ENCODE measurements at regions not wholly inside any gene's neighbourhood (a gene's known extent, or its start where the extent isn't known, plus 50 kb on each side); places are given as distances from the start of the nearest gene placed in this dataset.
"Not testable (repeated sequence)": the region's sequence is repeated elsewhere in the genome, so short reads cannot be mapped to it uniquely, and the experiment has no call there.

DNA sequence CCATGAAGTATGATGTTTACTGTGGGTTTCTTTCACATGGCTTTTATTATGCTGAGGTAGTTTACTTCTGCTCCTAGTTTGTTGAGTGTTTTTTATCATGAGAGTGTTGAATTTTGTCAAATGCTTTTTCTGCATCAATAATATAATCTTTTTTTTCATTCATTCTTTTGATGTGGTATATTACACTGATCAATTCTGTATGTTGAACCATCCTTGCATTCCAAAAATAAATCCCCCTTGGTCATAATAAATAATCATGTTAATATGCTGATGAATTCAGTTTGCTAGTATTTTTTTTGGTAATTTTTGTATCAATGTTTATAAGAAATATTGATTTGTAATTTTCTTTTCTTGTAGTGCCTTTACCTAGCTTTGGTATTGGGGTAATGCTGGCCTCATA is 97.9 kb upstream of the ZNF648 start:
- no peak for DNase-seq (ENCODE audit: low spot score)

GRCh38 chr1:182157187-182157586 is 95.7 kb upstream of the ZNF648 start:
- no peak for DNase-seq (ENCODE audit: low spot score)

- DNase-seq (ENCODE audit: low spot score), result not testable (repeated sequence)
Measured at GRCh38 chr1:182154425-182154824, 92.9 kb upstream of the ZNF648 start.

GRCh38 chr1:182149411-182149965 is 88.0 kb upstream of the ZNF648 start:
- peak; percentile 60 for DNase-seq (ENCODE audit: low spot score)

- no peak for DNase-seq (ENCODE audit: low spot score)
Measured at GRCh38 chr1:182147951-182148350, 86.4 kb upstream of the ZNF648 start.

DNA sequence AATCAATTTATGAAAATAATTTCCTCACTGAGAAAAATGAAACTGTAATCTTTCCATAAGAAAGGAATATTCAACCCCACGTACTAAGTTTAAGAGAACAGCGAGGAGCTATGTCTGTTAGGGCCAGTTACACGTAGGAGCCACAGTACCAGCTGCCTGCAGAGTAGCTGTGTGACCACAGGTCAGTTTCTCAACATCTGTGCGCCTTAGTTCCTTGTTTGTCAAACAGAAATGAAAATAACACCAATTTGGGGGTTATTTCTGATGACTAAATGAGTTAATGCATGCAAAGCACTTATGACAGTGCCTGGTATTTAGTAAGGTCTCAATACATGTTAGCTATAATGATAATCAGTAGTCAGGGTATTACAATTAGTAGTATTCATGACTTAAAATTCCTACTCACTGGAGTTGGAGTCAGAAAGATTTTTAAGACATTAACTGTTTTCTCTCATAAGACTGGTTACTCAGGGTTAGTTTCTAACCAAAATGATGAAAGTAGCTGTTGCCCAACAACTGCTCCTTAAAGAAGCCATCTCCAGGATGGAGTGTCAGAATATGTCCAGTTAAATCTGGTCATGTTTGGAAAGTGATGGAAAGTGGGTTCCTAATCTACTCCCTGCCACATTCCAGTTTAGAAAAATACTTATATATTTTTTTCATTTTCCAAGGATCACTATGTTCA is 85.8 kb upstream of the ZNF648 start:
- DNase-seq (ENCODE audit: low spot score), result no peak

DNA sequence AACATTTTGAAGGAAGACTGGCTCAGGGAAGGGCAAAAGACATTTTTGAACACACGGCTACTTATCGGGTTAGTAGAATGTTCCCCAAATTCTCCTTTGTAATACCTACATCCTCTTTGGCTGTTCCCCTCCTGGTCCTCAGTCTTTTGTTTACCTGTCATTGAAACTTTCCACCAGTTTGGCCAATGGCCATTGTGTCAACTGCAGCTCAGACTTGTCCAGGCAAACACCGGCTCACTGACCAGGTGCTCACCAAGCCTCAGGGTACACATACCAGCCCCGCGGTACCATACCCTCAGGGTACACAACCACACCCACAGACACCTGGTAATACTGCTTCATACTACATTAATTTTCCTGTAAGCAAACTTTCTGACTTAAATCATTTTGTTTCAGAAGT is 84.8 kb upstream of the ZNF648 start:
- no peak for DNase-seq (ENCODE audit: low spot score)

DNA sequence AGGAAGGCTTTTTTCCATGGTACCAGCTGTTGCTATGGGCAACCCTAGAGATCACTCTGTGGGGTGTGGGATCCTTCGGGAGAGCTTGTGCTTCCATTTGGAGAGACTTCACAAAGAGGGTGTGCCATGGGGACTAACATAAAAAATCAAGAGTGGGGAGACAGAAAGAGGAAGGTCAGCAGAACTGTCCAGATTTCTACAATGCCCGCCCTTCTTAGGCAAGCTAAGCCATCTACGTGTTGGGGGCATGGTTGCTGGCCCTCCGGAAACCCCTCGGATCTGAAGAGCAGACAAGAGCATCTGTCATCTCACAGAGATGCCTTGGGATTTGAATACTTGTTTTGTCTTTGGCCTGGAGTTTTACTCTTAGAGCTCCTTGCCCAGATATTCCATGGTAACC is 83.9 kb upstream of the ZNF648 start:
- DNase-seq (ENCODE audit: low spot score), result no peak

DNA sequence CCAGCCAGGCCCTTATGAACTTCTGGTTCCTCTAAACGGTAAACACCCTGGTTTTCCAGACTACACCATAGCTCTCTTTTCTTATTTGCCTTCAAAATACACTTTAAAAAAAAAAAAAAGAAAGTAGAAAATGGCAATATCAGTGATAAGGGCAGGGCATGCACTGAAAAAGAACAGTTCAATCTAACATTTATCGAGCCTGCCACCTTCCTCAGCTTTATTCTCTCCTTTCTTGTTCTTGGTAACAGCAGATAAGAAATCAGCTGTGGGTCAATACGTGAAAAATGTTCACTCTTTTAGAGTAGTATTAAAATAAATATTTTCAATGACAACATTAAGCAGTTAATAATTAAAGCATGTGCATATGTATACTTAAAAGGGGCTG is 83.1 kb upstream of the ZNF648 start:
- DNase-seq (ENCODE audit: low spot score), result no peak

- DNase-seq (ENCODE audit: low spot score), result peak; percentile 82
Measured at GRCh38 chr1:182143825-182144645, 82.5 kb upstream of the ZNF648 start.

DNA sequence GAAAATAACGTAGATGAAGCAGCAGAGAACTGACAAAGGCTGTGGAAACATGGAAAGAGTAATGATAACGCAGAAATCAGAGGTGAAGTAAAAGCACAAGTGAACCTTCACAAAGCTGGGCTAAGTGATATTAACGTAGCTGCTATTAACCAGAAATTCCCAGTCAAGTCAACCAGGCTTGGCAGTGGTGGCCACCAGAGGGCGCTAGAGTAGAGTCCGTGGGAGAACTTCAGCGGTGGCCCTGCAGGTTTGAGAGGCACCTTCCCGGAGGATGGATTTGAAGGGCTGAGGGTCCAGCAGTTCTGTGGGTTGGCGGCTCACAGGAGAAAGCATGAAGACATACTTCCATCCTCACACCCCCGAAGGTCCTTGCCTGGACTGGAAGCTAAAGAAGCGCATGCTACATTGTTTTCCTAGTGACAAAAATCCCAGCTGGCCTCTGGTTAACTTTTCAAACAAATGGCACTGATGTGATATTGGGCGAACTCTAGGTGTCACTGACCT is 81.7 kb upstream of the ZNF648 start:
- peak; percentile 91 for DNase-seq (ENCODE audit: low spot score)

DNA sequence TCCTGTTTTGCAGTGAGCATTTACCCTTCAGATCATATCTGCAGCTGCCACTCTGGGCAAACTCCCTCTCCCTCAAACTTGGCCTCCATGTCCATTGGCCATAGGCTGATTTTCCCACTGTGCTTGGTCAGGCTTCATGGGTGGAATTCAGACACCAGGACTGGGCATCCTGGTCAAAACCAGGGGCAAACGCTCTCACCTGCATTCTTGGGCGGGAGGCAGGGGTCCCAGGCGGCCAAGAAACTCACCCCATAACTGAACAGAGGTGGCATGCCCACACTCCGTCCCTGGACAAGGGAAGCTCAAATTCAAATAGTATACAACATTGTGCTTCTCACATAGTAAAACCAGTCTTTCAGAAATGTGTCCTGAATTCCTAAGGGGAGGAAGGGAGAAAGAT is 81.1 kb upstream of the ZNF648 start:
- no peak for DNase-seq (ENCODE audit: low spot score)

DNA sequence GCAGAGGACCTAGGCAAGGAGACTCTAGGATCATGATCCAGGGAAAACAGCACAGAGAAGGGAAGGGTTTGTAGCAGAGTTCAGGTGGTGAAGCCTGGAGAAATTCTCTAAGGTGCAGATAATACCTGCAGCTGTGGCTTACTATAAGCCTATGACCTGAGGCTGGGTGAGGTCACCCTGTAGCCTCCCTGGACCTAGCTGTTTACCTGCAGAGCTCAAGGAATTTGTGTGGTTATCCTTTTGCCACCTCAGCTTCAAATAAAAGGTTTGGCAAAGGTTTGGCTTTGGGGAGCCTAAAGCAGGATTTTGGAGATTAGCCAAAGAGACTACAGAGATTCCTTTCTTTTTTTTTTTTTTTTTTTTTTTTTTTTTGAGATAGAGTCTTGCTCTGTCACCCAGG is 79.5 kb upstream of the ZNF648 start:
- no peak for DNase-seq (ENCODE audit: low spot score)

DNA sequence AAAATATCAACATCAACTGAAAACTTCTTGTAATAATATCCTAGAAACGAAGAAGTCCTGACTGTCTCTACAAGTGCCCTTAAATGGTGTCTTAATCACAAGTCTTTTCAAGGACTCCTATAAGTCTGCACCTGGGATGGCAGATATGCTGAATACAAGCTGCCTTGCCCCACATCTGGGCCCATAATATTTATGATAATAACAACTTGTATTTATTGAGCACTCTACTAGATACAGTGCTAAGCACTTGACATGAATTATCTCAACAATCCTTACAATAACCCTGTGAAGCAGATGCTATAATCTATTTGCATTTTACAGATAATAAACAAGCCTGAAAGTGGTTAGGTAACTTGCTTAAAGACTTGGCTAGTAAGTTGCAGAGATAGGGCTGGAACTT is 78.0 kb upstream of the ZNF648 start:
- no peak for DNase-seq (ENCODE audit: low spot score)

GRCh38 chr1:182137546-182137945 is 76.0 kb upstream of the ZNF648 start:
- DNase-seq (ENCODE audit: low spot score), result no peak

DNA sequence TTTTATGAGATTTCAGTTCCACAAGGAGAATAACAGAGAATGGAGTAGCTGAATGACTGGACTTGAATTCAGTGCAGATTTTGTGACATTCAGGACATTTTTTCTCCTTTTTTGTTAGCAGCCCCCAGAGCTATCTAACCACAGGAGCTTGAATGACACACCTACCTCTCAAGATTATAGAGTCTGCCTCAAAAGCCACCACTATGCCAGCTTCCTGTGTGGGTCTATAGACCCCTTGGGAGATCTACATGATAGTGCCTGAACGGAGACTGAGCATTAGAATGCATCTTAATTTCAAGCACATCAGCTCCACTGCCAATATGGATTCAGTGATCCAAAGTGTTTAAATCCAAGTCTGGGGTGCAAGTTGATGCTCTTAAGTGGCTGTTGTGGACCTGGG is 74.4 kb upstream of the ZNF648 start:
- no peak for DNase-seq (ENCODE audit: low spot score)

- no peak for DNase-seq (ENCODE audit: low spot score)
Measured at GRCh38 chr1:182134257-182134656, 72.7 kb upstream of the ZNF648 start.

DNA sequence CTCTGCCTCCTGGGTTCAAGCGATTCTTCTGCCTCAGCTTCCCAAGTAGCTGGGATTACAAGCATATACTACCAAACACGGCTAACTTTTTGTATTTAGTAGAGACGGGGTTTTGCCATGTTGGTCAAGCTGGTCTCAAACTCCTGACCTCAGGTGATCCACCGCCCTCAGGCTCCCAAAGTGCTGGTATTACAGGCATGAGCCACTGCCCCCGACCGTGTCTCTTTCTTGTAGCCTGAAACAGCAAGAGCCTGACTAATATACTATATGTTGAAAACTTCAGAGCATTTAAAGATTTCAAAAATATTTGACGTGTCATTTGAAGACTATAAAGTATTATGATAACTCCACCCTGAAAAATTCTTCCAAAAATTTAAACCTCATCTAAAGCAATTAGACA is 71.7 kb upstream of the ZNF648 start:
- no peak for DNase-seq (ENCODE audit: low spot score)

- no peak for DNase-seq (ENCODE audit: low spot score)
Measured at GRCh38 chr1:182129398-182129797, 67.9 kb upstream of the ZNF648 start.

DNA sequence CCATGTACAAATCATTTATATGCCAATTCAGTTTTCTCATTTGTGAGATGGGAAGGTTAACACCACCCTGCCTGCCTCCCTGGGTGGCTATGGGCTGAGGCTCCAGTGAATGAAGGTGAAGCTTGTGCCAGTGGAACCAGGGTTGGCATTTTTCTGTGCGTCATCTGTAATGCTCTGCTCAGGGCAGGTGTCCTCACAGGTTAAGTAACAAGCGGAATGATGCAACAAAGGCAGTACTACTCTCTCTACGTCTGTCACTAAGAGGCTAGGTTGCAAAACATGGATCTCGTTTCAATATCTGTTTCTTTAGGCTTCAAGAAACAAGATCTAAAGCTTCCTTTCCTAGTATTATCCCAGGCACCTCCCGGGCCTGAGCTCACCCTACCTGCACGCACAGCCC is 67.0 kb upstream of the ZNF648 start:
- DNase-seq (ENCODE audit: low spot score), result no peak

DNA sequence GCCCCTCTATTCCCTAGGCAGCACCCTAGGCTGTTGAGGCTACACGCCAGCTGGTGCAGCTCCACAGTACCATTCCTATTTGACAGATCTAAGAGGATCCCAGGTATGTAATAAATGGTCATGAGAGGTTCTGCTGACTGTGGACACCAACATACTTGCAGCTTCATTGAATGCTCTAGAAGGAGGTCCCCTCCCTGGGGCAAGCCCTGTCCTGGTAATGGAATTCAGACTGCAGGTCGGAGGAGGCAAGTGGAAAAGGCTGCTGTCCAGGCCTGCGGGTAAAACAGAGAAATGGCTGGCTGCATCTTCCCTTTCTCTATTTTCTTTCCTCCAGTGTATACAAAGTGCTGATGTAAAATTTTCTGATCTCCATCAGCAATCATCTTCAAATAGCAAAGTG is 66.1 kb upstream of the ZNF648 start:
- no peak for DNase-seq (ENCODE audit: low spot score)

- no peak for DNase-seq (ENCODE audit: low spot score)
Measured at GRCh38 chr1:182126272-182126800, 64.8 kb upstream of the ZNF648 start.

- DNase-seq (ENCODE audit: low spot score), result no peak
Measured at GRCh38 chr1:182122913-182123260, 61.4 kb upstream of the ZNF648 start.
